Psoas muscle (tissue), 7 donors: ENCODE measurements at regions not wholly inside any gene's neighbourhood (a gene's known extent, or its start where the extent isn't known, plus 50 kb on each side); places are given as distances from the start of the nearest gene placed in this dataset.

ENCODE experiments used
- ATAC-seq, 4 donors: fragments of 200-7000 bp; cut with Tn5 transposase; one replicate each; pipeline ENCODE4 v1.9.1; 2020; ENCODE audit warnings: moderate library complexity in 3 of 4, mild to moderate bottlenecking in 2 of 4
- DNase-seq, 2 donors: peaks; one replicate each; pipeline ENCODE4 v3.0.0-alpha.2; 2020
- H3K27ac ChIP-seq: fragments of 200-600 bp; one replicate; pipeline ENCODE4 v1.8.0; 2022
- H3K27me3 ChIP-seq, 3 donors: fragments of 200-600 bp in 1 of 3; one replicate each; pipeline versions ENCODE4 v1.6.1 to v1.8.0; 2013 to 2022; ENCODE audit warnings: low read length in 2 of 3, mild to moderate bottlenecking in 2 of 3, moderate library complexity in 1 of 3; ENCODE audit not compliant: insufficient read depth in 3 of 3
- H3K36me3 ChIP-seq, 2 donors: fragments of 200-600 bp in 1 of 2; one replicate each; pipeline versions ENCODE4 v1.6.1 to v1.8.0; 2013 to 2022; ENCODE audit warnings: low read depth in 1 of 2, mild to moderate bottlenecking in 1 of 2, moderate library complexity in 1 of 2; ENCODE audit not compliant: insufficient read depth in 1 of 2
- H3K4me1 ChIP-seq: fragments of 200-600 bp; one replicate; pipeline ENCODE4 v1.8.0; 2022
- H3K4me3 ChIP-seq: fragments of 200-600 bp; one replicate; pipeline ENCODE4 v1.8.0; 2022; ENCODE audit warnings: mild to moderate bottlenecking
- H3K9me3 ChIP-seq: fragments of 200-600 bp; one replicate; pipeline ENCODE4 v1.8.0; 2022
- WGBS, 3 donors: extraction: QIAGEN DNeasy Blood & Tissue Kit; methylation state at CpG; one replicate each; pipeline versions ENCODE4 v1.1.6 to v1.1.7; 2013; 5-methylcytosine and 5-hydroxymethylcytosine counted together
- intact Hi-C, 2 donors: fragments of 100-400 bp; cut with DNase I; formaldehyde crosslinking; loops; one replicate each; pipeline versions ENCODE4 v1.11.0 to v1.14.2; 2022
- TF ChIP-seq, protein P1 (sequence below): fragments of 200-600 bp; IDR thresholded peaks from one replicate; pipeline ENCODE4 v1.8.0; 2022; ENCODE audit warnings: antibody characterized with exemption
- donor health status: healthy with polysubstance abuse.
- donor health status: DM: no; HTN: no; CAD: no; lungs with moderate emphysema.
- donor health status: Bipolar disorder and iron deficiency.
- donor health status: healthy.
- donor health status: DM: yes; HTN: yes; CAD: no.
- donor health status: DM: no; HTN: no; CAD: no.
- donor health status: DM: yes; HTN: yes; CAD: no.

DNA sequence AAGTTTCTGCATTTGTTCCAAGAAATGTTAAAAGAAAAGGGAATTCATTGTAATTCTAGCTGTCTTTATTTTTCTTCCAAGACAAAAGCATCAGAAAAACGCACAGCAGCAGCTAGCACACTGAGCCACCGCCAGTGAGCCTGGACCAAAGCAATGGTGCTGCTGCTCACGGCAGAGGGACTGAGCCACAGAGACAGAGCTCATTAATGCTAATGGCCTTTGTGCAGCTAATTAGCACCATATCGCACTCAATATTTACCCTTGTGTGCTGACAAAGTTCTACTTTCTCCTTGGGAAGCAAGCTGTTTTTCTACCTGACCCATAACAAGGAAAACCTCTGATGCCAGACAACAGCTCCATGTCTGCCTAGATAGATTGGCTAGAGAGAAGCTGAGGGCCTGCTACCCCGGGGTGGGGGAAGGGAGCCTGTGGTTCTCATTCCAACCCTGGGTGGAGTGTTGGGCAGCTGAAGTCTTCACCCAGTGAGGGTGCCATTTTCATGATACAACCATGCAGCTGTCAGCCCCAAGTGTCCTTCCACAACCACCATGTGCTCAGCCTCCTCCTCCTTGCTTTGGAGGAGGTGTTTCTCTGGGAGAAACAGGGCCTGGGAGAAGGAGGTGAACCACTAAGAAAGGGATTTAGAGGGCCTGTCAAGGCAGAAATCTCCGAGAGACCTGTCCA is 131.1 kb upstream of the NCAM1 start:
- Histone ChIP-seq H3K9me3 (no peaks in the 10 kb centered on the region), H3K36me3 (no peaks in the 10 kb centered on the region), H3K4me1 (no peaks in the 10 kb centered on the region), H3K27ac (no peak overlapping the region), H3K4me3 (no peak overlapping the region), H3K27me3 (no peaks in the 10 kb centered on the region)
- 83 to 89% (median 87%) methylated on average over 6 of the region's 6 CpGs for WGBS, 3 donors
- TF ChIP-seq, protein P1, sequence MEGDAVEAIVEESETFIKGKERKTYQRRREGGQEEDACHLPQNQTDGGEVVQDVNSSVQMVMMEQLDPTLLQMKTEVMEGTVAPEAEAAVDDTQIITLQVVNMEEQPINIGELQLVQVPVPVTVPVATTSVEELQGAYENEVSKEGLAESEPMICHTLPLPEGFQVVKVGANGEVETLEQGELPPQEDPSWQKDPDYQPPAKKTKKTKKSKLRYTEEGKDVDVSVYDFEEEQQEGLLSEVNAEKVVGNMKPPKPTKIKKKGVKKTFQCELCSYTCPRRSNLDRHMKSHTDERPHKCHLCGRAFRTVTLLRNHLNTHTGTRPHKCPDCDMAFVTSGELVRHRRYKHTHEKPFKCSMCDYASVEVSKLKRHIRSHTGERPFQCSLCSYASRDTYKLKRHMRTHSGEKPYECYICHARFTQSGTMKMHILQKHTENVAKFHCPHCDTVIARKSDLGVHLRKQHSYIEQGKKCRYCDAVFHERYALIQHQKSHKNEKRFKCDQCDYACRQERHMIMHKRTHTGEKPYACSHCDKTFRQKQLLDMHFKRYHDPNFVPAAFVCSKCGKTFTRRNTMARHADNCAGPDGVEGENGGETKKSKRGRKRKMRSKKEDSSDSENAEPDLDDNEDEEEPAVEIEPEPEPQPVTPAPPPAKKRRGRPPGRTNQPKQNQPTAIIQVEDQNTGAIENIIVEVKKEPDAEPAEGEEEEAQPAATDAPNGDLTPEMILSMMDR, result no peak
- no peak for ATAC-seq
- DNase-seq, result no peak
- intact Hi-C loops, result no loop called here

DNA sequence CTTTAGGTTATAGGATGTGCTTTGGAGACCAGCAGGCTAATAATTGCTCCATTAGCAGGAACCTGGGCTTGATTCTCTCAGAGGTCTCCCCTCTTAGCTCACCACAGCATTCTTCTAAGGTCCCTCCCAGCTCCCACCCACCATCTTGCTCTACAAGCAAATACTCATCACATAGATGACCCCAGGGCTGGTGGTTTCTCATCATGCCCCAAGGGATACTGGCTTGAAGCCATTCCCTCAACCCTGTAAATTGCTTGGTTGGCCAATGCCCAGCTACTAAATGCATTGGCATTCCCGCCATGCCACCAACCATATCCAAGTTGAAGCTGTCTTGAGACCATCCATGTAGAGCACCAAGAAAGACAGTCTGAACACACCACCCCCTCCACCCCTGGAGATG is 130.2 kb upstream of the NCAM1 start:
- no peaks in the 10 kb centered on the region for H3K27me3 ChIP-seq
- H3K4me1 ChIP-seq, result no peaks in the 10 kb centered on the region
- DNase-seq (no peak), ATAC-seq (no peak)
- H3K36me3 ChIP-seq, result no peaks in the 10 kb centered on the region
- WGBS, 3 donors, result 90 to 100% (median 92%) methylated on average over 1 of the region's 1 CpG
- intact Hi-C loops, result no loop called here
- no peaks in the 10 kb centered on the region for H3K9me3 ChIP-seq
- TF ChIP-seq, protein P1, result no peak
- H3K4me3 ChIP-seq, result no peak overlapping the region
- no peak overlapping the region for H3K27ac ChIP-seq

DNA sequence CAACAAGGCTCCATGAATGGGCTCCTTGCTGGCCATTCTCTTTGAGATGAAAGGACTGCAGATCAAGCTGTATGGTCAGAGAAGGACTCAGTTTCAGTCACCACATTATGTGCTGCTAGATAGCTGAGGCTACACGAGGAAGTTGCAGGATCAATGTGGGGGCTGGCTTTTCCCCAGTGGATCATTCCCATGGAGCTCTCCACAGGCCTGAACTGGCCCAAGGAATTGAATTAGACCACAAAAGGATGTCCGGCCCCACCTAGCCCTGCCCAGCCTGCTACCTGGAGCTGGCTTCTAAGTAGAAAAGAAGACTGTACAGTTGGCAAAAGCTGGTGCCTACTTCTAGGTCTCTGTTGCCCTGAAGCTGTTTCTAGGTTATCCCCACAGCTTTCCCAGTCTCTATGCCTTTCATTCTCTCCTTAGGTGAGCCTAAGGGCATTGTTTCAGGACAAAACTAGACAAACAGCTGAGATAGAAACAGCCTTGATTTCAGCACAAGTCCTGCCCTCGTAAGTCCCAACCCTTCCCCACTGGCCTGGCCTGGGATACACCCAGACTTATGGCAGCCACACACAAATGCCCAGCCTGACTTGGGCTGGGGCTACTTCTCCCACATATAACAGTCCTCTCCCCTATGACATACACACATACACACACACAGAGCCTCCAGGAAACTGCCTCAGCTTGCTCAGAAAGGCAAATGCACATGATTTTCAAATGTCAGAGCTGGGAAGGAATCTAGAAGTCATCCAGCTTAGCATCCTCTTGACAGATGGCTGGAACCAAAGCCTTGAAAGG is 129.1 kb upstream of the NCAM1 start:
- intact Hi-C loops, result no loop called here
- Histone ChIP-seq H3K4me1 (no peaks in the 10 kb centered on the region), H3K27me3 (no peaks in the 10 kb centered on the region), H3K9me3 (no peaks in the 10 kb centered on the region), H3K27ac (no peak overlapping the region), H3K36me3 (no peaks in the 10 kb centered on the region), H3K4me3 (no peak overlapping the region)
- DNase-seq, result no peak
- no peak for ATAC-seq
- TF ChIP-seq, protein P1, result no peak
- WGBS, 3 donors, result 89 to 95% (median 91%) methylated on average over 3 of the region's 3 CpGs

DNA sequence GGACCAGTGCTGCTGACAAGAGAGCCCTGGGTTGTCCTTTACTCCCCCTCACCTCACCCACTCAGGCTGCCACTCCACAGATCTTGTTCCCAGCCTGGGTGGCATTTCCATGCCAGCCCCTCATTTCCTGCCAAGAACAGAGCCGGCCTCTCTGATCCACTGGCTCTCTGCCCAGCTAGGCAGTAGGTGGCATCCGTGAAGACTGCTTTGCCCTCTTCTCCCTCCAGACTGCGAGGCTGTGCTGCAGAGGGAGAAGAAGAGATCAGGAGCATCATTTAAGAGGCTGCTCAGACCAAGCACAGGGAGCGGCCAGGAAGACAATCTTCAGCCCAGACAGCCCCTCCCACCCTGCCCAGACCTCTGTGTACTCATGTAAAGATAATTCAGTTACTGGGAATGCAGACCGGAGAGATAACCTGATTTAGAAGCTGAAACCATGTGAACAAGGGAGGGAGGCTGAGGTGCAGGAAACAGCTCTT is 126.9 kb upstream of the NCAM1 start:
- peak; percentile 61 to 86 for DNase-seq
- TF ChIP-seq, protein P1, result no peak
- Histone ChIP-seq H3K4me3 (no peak overlapping the region), H3K4me1 (no peaks in the 10 kb centered on the region), H3K9me3 (no peaks in the 10 kb centered on the region), H3K36me3 (no peaks in the 10 kb centered on the region), H3K27ac (no peak overlapping the region), H3K27me3 (no peaks in the 10 kb centered on the region)
- WGBS, 3 donors, result 12 to 22% (median 20%) methylated on average over 4 to 5 of the region's 5 CpGs
- intact Hi-C loops, result no loop called here
- ATAC-seq, result peak; percentile 86 to 96 (median 94)
